Common myeloid progenitor, CD34-positive (primary cell): ENCODE measurements at regions not wholly inside any gene's neighbourhood (a gene's known extent, or its start where the extent isn't known, plus 50 kb on each side); places are given as distances from the start of the nearest gene placed in this dataset.

Source experiments
- CTCF ChIA-PET: fragments of 350-600 bp; sonication (Branson Sonifier 250); formaldehyde crosslinking; loops from one replicate; lab custom pipeline; 2021; ENCODE audit warnings: antibody characterized with exemption; lab: Charles Lee
- POLR2A ChIA-PET: fragments of 350-600 bp; sonication (Branson Sonifier 250); formaldehyde crosslinking; loops from one replicate; lab custom pipeline; 2021; ENCODE audit warnings: antibody characterized with exemption; lab: Charles Lee
- DNase-seq, 3 donors: peaks; one replicate each; pipeline versions ENCODE4 v3.0.0 to v3.0.0-alpha.2; 2013
- H3K27ac ChIP-seq, 2 experiments: 1 replicate in 1 of 2; 2 replicates in 1 of 2; pipeline ENCODE4 v1.7.0; 2013; ENCODE audit warnings: inconsistent platforms in 2 of 2, low read length in 2 of 2, mild to moderate bottlenecking in 2 of 2, low read depth in 1 of 2, moderate library complexity in 1 of 2; ENCODE audit not compliant: severe bottlenecking in 2 of 2, insufficient read depth in 1 of 2, poor library complexity in 1 of 2
- H3K27me3 ChIP-seq, 5 experiments: replicated peaks in 2 of 5; 1 replicate in 3 of 5; 2 replicates in 2 of 5; pipeline versions ENCODE4 v1.6.1 to v1.7.0; 2013; ENCODE audit warnings: low read length in 4 of 5, mild to moderate bottlenecking in 2 of 5, moderate library complexity in 2 of 5, inconsistent platforms in 1 of 5; ENCODE audit not compliant: insufficient read depth in 5 of 5, control insufficient read depth in 4 of 5
- H3K36me3 ChIP-seq, 4 experiments: 1 replicate in 2 of 4; 2 replicates in 2 of 4; pipeline versions ENCODE4 v1.6.1 to v1.7.0; 2013; ENCODE audit warnings: low read length in 3 of 4, control low read depth in 1 of 4, mild to moderate bottlenecking in 1 of 4; ENCODE audit not compliant: control insufficient read depth in 4 of 4, insufficient read depth in 4 of 4
- H3K4me1 ChIP-seq, 4 experiments: 1 replicate in 3 of 4; 2 replicates in 1 of 4; pipeline versions ENCODE4 v1.6.1 to v1.7.1; 2013; ENCODE audit warnings: low read length in 3 of 4, mild to moderate bottlenecking in 3 of 4, control low read depth in 1 of 4, inconsistent platforms in 1 of 4, moderate library complexity in 1 of 4; ENCODE audit not compliant: control insufficient read depth in 4 of 4, insufficient read depth in 4 of 4; ENCODE audit errors: control extremely low read depth in 1 of 4
- H3K4me3 ChIP-seq, 7 experiments: 1 replicate in 4 of 7; 2 replicates in 3 of 7; pipeline versions ENCODE4 v1.5.1 to v1.7.0; 2013; ENCODE audit warnings: mild to moderate bottlenecking in 7 of 7, low read length in 6 of 7, moderate library complexity in 6 of 7, inconsistent platforms in 2 of 7, low read depth in 2 of 7, control low read depth in 1 of 7; ENCODE audit not compliant: insufficient read depth in 4 of 7, control insufficient read depth in 1 of 7; ENCODE audit errors: extremely low read depth in 1 of 7
- H3K9me3 ChIP-seq, 5 experiments: 1 replicate in 4 of 5; 2 replicates in 1 of 5; pipeline versions ENCODE4 v1.6.1 to v1.7.1; 2013; ENCODE audit warnings: low read length in 4 of 5, mild to moderate bottlenecking in 2 of 5, inconsistent platforms in 1 of 5, low read depth in 1 of 5, moderate library complexity in 1 of 5; ENCODE audit not compliant: control insufficient read depth in 4 of 5, insufficient read depth in 2 of 5; ENCODE audit errors: control extremely low read depth in 1 of 5
- WGBS: methylation state at CpG from one replicate; pipeline ENCODE4 v1.1.5; 2013; ENCODE audit not compliant: insufficient coverage; 5-methylcytosine and 5-hydroxymethylcytosine counted together

DNA sequence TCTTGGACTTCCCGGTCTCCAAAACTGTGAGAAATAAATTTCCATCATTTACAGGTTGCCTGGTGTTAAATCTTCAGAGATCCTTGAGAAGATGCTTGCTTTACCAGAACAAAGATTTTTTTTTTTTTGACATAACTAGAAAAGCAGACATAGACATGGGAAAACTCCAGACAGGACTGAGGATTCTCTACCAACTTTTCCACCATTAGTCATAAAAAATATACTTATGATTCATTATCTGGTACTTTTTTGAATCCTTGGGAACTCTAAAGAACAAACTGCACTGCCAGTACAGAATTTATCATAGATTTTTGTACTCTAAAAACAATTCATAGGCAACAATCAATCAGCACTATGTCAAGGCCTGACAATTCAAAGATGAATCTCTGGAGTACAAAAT is 487.6 kb downstream of the EFNB2 start:
- H3K36me3 ChIP-seq = no peaks in the 10 kb centered on the region
- no peak overlapping the region for H3K27ac ChIP-seq
- H3K4me1 ChIP-seq = no peaks in the 10 kb centered on the region
- ChIA-PET CTCF (no interaction called here), POLR2A (no interaction called here)
- whole genome bisulfite sequencing = 100% methylated on average over 1 of the region's 1 CpG
- DNase-seq = no peak
- no peaks in the 10 kb centered on the region for H3K9me3 ChIP-seq
- no peaks in the 10 kb centered on the region for H3K27me3 ChIP-seq
- H3K4me3 ChIP-seq = no peak overlapping the region

DNA sequence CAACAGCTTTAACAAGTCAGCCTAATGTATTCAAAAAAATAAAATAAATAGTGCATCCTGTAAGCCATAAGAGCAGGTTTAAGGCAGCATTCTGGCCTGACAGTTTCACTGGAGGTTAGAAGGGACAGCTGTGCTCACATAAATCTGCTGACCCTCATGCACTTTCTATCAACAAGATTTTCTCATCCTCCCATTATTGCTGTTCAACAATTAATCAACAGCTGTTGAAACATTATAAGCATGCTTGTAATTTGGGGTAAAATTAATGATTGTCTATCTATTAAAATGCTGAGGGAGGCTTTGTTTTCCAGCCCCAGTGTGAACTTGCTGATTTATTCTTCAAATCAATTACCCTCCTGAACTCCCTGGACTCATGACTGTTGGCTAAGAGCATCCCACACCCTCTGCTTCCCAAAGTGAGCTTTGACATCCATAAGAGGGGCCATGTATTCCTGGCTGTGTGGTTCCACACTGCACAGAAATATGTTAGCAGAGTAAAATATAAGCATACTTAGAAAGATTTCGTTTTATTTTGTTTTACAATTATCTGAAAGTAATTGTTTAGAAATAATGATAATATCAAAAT is 492.4 kb downstream of the EFNB2 start:
- no peaks in the 10 kb centered on the region for H3K36me3 ChIP-seq
- no peak overlapping the region for H3K4me3 ChIP-seq
- no peaks in the 10 kb centered on the region for H3K4me1 ChIP-seq
- ChIA-PET CTCF (interaction anchor here (1.4 kb wide), 1 partner anchor 74 kb away, joined by 3 read pairs; no protein-coding TSS in a partner anchor), POLR2A (no interaction called here)
- WGBS = no CpG with 5 or more reads among the region's 1 CpG
- no peak overlapping the region for H3K27ac ChIP-seq
- DNase-seq = no peak
- H3K27me3 ChIP-seq = no peaks in the 10 kb centered on the region
- H3K9me3 ChIP-seq = no peaks in the 10 kb centered on the region

DNA sequence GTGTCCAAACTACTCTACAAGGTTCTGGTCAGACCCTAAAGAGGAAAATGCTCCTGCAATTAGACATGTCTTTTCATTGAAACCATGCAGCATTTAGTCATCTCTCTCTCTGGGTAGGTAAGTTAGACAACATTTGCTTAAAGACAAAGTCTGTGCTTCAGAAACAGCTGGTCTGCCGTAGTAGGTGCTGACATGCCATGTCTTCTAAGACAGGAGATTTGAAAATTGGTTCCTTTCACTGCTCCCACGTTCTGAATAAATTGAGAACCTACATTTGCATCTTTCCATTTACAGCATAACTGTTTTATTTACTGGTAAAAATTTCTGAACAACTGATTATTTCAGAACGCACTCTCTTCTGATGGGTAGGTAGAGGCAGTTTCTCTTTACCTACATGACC is 494.0 kb downstream of the EFNB2 start:
- CTCF ChIA-PET = no interaction called here
- no CpG with 5 or more reads among the region's 3 CpGs for WGBS

DNA sequence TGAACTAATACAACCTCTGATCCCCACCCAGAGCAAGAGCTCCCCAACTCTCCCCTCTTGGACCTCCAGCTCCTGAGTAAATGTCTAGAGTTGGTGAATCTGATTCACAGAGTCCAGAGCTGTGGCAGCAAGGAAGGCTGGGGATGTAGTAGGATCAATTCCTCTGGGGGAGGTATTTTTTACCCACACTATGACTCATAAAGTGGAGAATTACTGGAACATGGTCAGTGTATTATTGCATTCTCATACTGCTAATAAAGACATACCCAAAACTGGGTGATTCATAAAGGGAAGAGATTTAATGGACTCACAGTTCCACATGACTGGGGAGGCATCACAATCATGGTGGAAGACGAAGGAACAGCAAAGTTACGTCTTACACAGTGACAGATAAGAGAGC is 496.7 kb downstream of the EFNB2 start:
- ChIA-PET CTCF (no interaction called here), POLR2A (no interaction called here)
- no peaks in the 10 kb centered on the region for H3K27me3 ChIP-seq
- H3K4me3 ChIP-seq = no peak overlapping the region
- H3K36me3 ChIP-seq = no peaks in the 10 kb centered on the region
- WGBS = 100% methylated on average over 1 of the region's 2 CpGs
- H3K4me1 ChIP-seq = no peaks in the 10 kb centered on the region
- H3K27ac ChIP-seq = no peak overlapping the region
- DNase-seq = no peak
- no peaks in the 10 kb centered on the region for H3K9me3 ChIP-seq

More for the DNA sequence above, 494.0 kb downstream of the EFNB2 start:
- no peak overlapping the region for H3K4me3 ChIP-seq
- H3K36me3 ChIP-seq = no peaks in the 10 kb centered on the region
- H3K27ac ChIP-seq = no peak overlapping the region
- DNase-seq = no peak
- POLR2A ChIA-PET = no interaction called here
- H3K9me3 ChIP-seq = no peaks in the 10 kb centered on the region
- H3K27me3 ChIP-seq = no peaks in the 10 kb centered on the region
- H3K4me1 ChIP-seq = no peaks in the 10 kb centered on the region

DNA sequence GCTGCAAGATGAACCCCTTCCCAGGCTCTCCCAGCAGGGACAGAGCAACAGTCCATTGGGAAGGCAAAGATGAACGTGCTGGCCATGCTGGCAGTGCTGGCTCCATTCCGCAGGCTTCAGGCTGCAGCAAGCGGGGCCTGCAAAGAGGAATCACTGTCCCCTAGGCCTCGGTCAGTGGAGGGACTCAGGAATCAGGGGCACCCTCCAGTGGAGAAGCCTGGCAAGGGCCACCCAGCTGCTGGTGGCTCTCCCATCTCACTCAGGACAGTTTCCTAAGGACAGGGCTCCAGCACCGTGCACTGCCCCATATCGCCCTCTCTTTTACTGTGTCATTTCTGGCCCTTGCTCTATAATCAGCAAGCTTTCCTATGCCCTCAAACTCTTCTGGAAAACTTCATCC is 498.6 kb downstream of the EFNB2 start:
- Histone ChIP-seq H3K27me3 (no peaks in the 10 kb centered on the region), H3K4me1 (no peaks in the 10 kb centered on the region), H3K27ac (no peak overlapping the region), H3K9me3 (no peaks in the 10 kb centered on the region), H3K36me3 (no peaks in the 10 kb centered on the region), H3K4me3 (no peak overlapping the region)
- POLR2A ChIA-PET = no interaction called here
- 89% methylated on average over 6 of the region's 6 CpGs for WGBS
- DNase-seq = no peak
- CTCF ChIA-PET = interaction anchor here (0.8 kb wide), 1 partner anchor 11 kb away, joined by 4 read pairs; no protein-coding TSS in a partner anchor

DNA sequence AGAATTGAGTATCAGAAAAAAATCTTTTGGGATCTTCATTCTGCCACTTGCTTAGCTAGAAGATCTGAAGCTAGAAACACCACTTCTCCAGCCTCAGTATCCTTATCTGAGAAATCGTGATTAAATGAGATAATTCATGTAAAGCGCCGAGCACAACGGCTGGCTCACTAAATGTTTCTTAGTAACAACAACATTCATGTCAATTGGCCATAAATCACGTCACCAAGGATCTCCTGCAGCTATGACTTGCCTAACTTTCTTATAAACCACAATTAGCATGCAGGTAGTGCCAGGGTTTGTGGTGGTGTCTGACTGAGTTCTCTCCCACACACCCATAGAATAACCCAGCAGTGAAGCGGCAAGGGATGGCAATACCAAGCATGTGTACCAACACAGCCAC is 501.3 kb downstream of the EFNB2 start:
- CTCF ChIA-PET = no interaction called here
- H3K4me3 ChIP-seq = no peak overlapping the region
- no peak overlapping the region for H3K27ac ChIP-seq
- 93% methylated on average over 3 of the region's 6 CpGs for WGBS
- POLR2A ChIA-PET = no interaction called here
- no peaks in the 10 kb centered on the region for H3K27me3 ChIP-seq
- no peaks in the 10 kb centered on the region for H3K9me3 ChIP-seq
- H3K4me1 ChIP-seq = no peaks in the 10 kb centered on the region
- H3K36me3 ChIP-seq = no peaks in the 10 kb centered on the region
- DNase-seq = no peak

DNA sequence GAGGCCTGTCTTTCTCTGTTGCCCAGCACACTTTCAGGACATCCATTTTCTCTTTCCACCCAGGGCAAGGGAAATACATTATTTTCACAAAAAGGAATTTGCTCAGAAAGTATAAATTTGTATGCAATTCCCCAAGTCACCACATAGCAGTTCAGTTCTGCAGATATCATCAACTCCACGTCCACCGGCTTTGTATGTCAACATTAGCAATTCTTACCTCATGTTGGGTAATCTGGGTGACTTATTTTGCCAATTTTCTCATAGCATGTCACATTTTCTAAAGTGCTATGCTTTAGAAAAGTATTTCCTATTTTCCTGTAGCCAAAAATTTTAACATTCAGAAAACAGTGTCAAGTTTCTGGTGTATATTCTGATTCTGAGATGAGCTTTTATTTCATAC is 501.8 kb downstream of the EFNB2 start:
- H3K4me1 ChIP-seq = no peaks in the 10 kb centered on the region
- DNase-seq = no peak
- H3K27ac ChIP-seq = no peak overlapping the region
- no peaks in the 10 kb centered on the region for H3K27me3 ChIP-seq
- no peaks in the 10 kb centered on the region for H3K9me3 ChIP-seq
- H3K36me3 ChIP-seq = no peaks in the 10 kb centered on the region
- WGBS = no CpG with 5 or more reads among the region's 2 CpGs
- ChIA-PET CTCF (no interaction called here), POLR2A (no interaction called here)
- H3K4me3 ChIP-seq = no peak overlapping the region
